ENCODE measurements at regions not wholly inside any gene's neighbourhood (a gene's known extent, or its start where the extent isn't known, plus 50 kb on each side); places are given as distances from the start of the nearest gene placed in this dataset.

DNA sequence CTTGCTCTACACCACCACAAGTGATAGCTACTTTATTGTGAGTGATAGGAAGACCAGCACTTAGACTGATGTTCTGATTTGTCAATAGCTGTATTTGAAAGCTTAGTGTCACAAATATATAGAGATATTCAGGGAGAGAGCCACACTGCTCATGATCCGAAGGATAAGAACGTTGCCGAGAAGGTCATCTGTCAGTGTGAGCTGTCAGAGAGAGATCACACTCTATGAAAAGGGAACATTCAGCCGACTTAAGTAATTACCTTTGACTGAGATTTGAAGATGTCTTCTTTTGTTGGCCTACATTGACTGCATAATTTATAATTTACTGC is 322.6 kb downstream of the TFEC start:
- ChIA-PET POLR2A (ENCODE audit: partially characterized antibody) (no interaction called here), CTCF (ENCODE audit: partially characterized antibody) (interaction anchor here (1.2 to 1.6 kb wide), 2 partner anchors 10 to 143 kb away, joined by 3 to 4 read pairs; no protein-coding TSS in a partner anchor)
- Histone ChIP-seq H3K9me3 (ENCODE audit: control insufficient read depth in 1 of 2, low read length in 2 of 2) (no peaks in the 10 kb centered on the region), H3K27me3 (ENCODE audit: insufficient read depth, low read length) (no peaks in the 10 kb centered on the region), H3K27ac (ENCODE audit: low read depth, low read length) (no peak overlapping the region), H3K4me3 (ENCODE audit: low read length in 2 of 2) (no peak overlapping the region), H3K36me3 (ENCODE audit: insufficient read depth, low read length) (no peaks in the 10 kb centered on the region), H3K4me1 (ENCODE audit: insufficient read depth, low read length) (no peaks in the 10 kb centered on the region)
- no peak for DNase-seq
- no peak overlapping the region for H3K4me3 Mint-ChIP-seq
- no peaks in the 10 kb centered on the region for H3K27me3 Mint-ChIP-seq
- H3K4me1 Mint-ChIP-seq: peaks cover 0 to 1% (median under 1%) of the 10 kb centered on the region in 4 donors
- no peak overlapping the region for H3K27ac Mint-ChIP-seq
- H3K36me3 Mint-ChIP-seq: no peaks in the 10 kb centered on the region
- intact Hi-C loops (cut with micrococcal nuclease): loop anchor here (10.0 kb wide), 1 partner anchor 1683 kb away; no protein-coding TSS in a partner anchor
- H3K9me3 Mint-ChIP-seq: no peaks in the 10 kb centered on the region

DNA sequence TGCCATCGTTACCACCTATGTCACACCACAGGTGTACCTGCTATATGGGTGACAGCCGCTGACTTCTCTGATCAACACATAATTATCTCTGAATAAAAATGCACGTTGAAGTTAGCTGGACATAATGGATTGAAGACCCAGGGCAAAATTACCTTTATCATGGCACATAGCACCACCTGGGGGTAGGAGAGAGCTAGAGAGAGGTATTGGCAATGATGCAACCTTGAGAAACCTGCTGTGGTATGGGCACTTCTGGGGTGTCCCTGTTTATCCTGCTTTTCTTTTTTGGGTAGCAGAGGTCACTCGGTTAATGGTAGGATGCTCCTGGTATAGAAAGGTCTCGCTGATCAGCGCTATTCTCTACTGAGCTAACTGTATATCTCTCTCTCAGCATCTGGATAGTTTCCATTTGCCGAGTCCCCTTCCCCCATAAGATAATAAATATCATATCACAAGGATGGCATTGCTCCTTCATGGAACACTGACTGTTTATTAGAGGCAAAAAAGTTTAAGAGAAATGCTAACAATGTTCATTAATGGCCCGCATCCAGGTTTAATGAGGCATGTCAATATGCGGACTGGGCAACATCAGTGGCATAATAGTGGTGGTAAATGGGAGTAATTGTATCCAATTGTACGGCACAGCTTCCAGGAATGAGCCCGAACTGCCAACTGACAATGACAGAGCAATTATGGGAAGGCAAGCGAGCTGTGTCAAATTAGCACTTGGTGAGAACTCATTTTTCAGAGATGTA is 323.1 kb downstream of the TFEC start:
- H3K4me3 Mint-ChIP-seq: no peak overlapping the region
- no peaks in the 10 kb centered on the region for H3K9me3 ChIP-seq (ENCODE audit: control insufficient read depth in 1 of 2, low read length in 2 of 2)
- H3K27me3 Mint-ChIP-seq: no peaks in the 10 kb centered on the region
- H3K36me3 Mint-ChIP-seq: no peaks in the 10 kb centered on the region
- no peak overlapping the region for H3K27ac Mint-ChIP-seq
- no peaks in the 10 kb centered on the region for H3K27me3 ChIP-seq (ENCODE audit: insufficient read depth, low read length)
- no peak overlapping the region for H3K4me3 ChIP-seq (ENCODE audit: low read length in 2 of 2)
- no peaks in the 10 kb centered on the region for H3K4me1 ChIP-seq (ENCODE audit: insufficient read depth, low read length)
- H3K36me3 ChIP-seq (ENCODE audit: insufficient read depth, low read length): no peaks in the 10 kb centered on the region
- intact Hi-C loops (cut with micrococcal nuclease): loop anchor here (2.0 to 10.0 kb wide), 2 partner anchors 843 to 1683 kb away; no protein-coding TSS in a partner anchor
- H3K27ac ChIP-seq (ENCODE audit: low read depth, low read length): no peak overlapping the region
- peaks cover 0 to 1% (median under 1%) of the 10 kb centered on the region in 4 donors for H3K4me1 Mint-ChIP-seq
- DNase-seq: no peak
- CTCF ChIA-PET (ENCODE audit: partially characterized antibody): interaction anchor here (0.8 to 1.6 kb wide), 3 partner anchors 11 to 842 kb away, joined by 3 to 4 read pairs (median 3); no protein-coding TSS in a partner anchor
- POLR2A ChIA-PET (ENCODE audit: partially characterized antibody): no interaction called here
- no peaks in the 10 kb centered on the region for H3K9me3 Mint-ChIP-seq

DNA sequence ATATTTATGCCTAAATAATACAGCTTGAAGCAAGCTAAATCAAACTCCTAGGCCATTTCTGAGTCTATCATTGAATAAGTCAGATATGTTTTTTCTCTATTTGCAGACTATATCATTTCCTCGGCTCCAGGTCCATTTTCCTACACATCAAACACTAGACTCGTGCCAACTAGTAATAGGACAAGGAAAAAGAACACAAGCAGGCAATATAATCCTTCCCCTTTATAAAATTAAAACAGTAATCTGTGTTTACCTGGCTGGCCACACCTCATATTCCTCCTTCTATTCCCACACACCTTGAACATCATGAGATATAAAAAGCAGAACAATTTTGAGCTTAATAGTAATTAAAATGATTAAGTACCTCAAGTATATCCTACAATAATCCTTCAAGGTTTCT is 325.7 kb downstream of the TFEC start:
- Mint-ChIP-seq H3K4me3 (no peak overlapping the region), H3K9me3 (no peaks in the 10 kb centered on the region), H3K4me1 (peaks cover 0 to 1% (median 0%) of the 10 kb centered on the region in 4 donors), H3K36me3 (no peaks in the 10 kb centered on the region), H3K27me3 (no peaks in the 10 kb centered on the region), H3K27ac (no peak overlapping the region)
- Histone ChIP-seq H3K9me3 (ENCODE audit: control insufficient read depth in 1 of 2, low read length in 2 of 2) (no peaks in the 10 kb centered on the region), H3K27ac (ENCODE audit: low read depth, low read length) (no peak overlapping the region), H3K4me3 (ENCODE audit: low read length in 2 of 2) (no peak overlapping the region), H3K36me3 (ENCODE audit: insufficient read depth, low read length) (no peaks in the 10 kb centered on the region), H3K4me1 (ENCODE audit: insufficient read depth, low read length) (no peaks in the 10 kb centered on the region), H3K27me3 (ENCODE audit: insufficient read depth, low read length) (no peaks in the 10 kb centered on the region)
- ChIA-PET CTCF (ENCODE audit: partially characterized antibody) (interaction anchor here (0.8 kb wide), 1 partner anchor 43 kb away, joined by 3 read pairs; no protein-coding TSS in a partner anchor), POLR2A (ENCODE audit: partially characterized antibody) (no interaction called here)
- intact Hi-C loops (cut with micrococcal nuclease): loop anchor here (10.0 kb wide), 1 partner anchor 1680 kb away; no protein-coding TSS in a partner anchor
- DNase-seq: no peak

DNA sequence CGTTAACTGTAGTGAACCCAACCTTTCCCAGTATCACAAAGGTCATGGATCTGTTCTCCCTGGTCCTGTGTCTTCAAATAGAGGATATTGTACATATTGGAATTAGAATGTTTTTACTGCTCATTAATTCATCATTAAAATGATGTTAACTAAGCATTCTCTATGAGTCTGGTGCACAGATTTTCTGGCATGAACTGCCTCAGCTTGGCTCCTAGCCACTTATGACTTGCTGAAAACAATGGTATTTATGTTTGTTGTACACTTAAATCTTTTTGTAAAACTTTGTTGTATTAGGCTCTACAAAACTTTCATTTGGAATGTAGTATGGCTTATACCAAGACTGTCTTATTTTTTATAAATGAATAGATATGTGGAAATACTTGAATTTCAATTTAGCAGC is 329.4 kb downstream of the TFEC start:
- Mint-ChIP-seq H3K27ac (no peak overlapping the region), H3K36me3 (no peaks in the 10 kb centered on the region), H3K4me1 (peaks cover 0 to 1% (median 0%) of the 10 kb centered on the region in 4 donors), H3K27me3 (peaks cover 0 to 3% of the 10 kb centered on the region in 2 donors), H3K9me3 (no peaks in the 10 kb centered on the region), H3K4me3 (no peak overlapping the region)
- no peak overlapping the region for H3K27ac ChIP-seq (ENCODE audit: low read depth, low read length)
- H3K4me3 ChIP-seq (ENCODE audit: low read length in 2 of 2): no peak overlapping the region
- DNase-seq: no peak
- CTCF ChIA-PET (ENCODE audit: partially characterized antibody): no interaction called here
- H3K27me3 ChIP-seq (ENCODE audit: insufficient read depth, low read length): no peaks in the 10 kb centered on the region
- H3K36me3 ChIP-seq (ENCODE audit: insufficient read depth, low read length): no peaks in the 10 kb centered on the region
- no peaks in the 10 kb centered on the region for H3K9me3 ChIP-seq (ENCODE audit: control insufficient read depth in 1 of 2, low read length in 2 of 2)
- H3K4me1 ChIP-seq (ENCODE audit: insufficient read depth, low read length): no peaks in the 10 kb centered on the region
- intact Hi-C loops (cut with micrococcal nuclease): loop anchor here (10.0 kb wide), 1 partner anchor 1676 kb away; no protein-coding TSS in a partner anchor
- POLR2A ChIA-PET (ENCODE audit: partially characterized antibody): no interaction called here

DNA sequence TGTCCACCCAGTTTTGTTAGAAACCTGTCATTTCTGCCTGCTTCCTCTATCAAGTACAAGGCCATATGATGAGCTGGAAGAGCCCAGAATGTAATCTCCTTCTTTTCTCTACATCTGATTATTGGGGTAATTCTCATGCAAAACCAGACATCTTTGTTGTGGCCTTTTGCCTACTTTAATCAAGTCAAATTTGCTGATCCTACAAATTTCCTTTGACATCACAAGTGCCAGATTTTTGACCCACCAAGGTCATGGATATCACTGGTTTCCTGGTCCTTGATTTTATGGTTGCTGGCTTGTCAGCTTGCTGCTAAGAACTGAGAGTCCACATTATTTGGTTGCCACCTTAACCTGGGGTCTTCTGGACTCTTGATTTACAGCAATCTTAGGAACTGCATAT is 336.1 kb downstream of the TFEC start:
- H3K4me3 ChIP-seq (ENCODE audit: low read length in 2 of 2): no peak overlapping the region
- peaks cover 0 to 2% (median 1%) of the 10 kb centered on the region in 4 donors for H3K4me1 Mint-ChIP-seq
- H3K36me3 ChIP-seq (ENCODE audit: insufficient read depth, low read length): no peaks in the 10 kb centered on the region
- H3K4me1 ChIP-seq (ENCODE audit: insufficient read depth, low read length): no peaks in the 10 kb centered on the region
- H3K27ac ChIP-seq (ENCODE audit: low read depth, low read length): no peak overlapping the region
- no peak for DNase-seq
- H3K27ac Mint-ChIP-seq: no peak overlapping the region
- CTCF ChIA-PET (ENCODE audit: partially characterized antibody): no interaction called here
- H3K4me3 Mint-ChIP-seq: no peak overlapping the region
- H3K9me3 Mint-ChIP-seq: peaks cover 0 to 2% (median 0%) of the 10 kb centered on the region in 8 donors
- POLR2A ChIA-PET (ENCODE audit: partially characterized antibody): no interaction called here
- no peaks in the 10 kb centered on the region for H3K27me3 ChIP-seq (ENCODE audit: insufficient read depth, low read length)
- H3K27me3 Mint-ChIP-seq: peaks cover 4 to 5% of the 10 kb centered on the region in 2 donors
- intact Hi-C loops (cut with micrococcal nuclease): no loop called here
- no peaks in the 10 kb centered on the region for H3K36me3 Mint-ChIP-seq
- no peaks in the 10 kb centered on the region for H3K9me3 ChIP-seq (ENCODE audit: control insufficient read depth in 1 of 2, low read length in 2 of 2)

DNA sequence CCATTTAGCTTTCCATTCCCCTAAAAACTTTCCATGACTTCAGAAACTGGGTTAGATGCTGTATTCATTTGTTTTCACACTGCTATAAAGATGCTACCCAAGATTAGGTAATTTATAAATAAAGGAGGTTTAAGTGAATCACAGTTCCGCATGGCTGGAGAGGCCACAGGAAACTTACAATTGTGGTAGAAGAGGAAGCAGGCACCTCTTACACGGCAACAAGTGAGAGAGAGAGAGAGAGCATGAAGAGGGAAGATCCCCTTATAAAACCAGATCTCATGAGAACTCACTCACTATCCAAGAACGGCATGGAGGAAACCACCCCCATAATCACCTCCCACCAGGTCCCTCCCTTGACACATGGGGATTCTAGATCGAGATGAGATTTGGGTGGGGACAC is 336.8 kb downstream of the TFEC start:
- no peak overlapping the region for H3K4me3 Mint-ChIP-seq
- Histone ChIP-seq H3K27ac (ENCODE audit: low read depth, low read length) (no peak overlapping the region), H3K9me3 (ENCODE audit: control insufficient read depth in 1 of 2, low read length in 2 of 2) (no peaks in the 10 kb centered on the region), H3K27me3 (ENCODE audit: insufficient read depth, low read length) (no peaks in the 10 kb centered on the region), H3K4me1 (ENCODE audit: insufficient read depth, low read length) (no peaks in the 10 kb centered on the region), H3K36me3 (ENCODE audit: insufficient read depth, low read length) (no peaks in the 10 kb centered on the region), H3K4me3 (ENCODE audit: low read length in 2 of 2) (no peak overlapping the region)
- peaks cover 4 to 5% of the 10 kb centered on the region in 2 donors for H3K27me3 Mint-ChIP-seq
- ChIA-PET POLR2A (ENCODE audit: partially characterized antibody) (no interaction called here), CTCF (ENCODE audit: partially characterized antibody) (no interaction called here)
- peaks cover 0 to 2% (median 1%) of the 10 kb centered on the region in 4 donors for H3K4me1 Mint-ChIP-seq
- no peaks in the 10 kb centered on the region for H3K36me3 Mint-ChIP-seq
- H3K9me3 Mint-ChIP-seq: peaks cover 0 to 2% (median 0%) of the 10 kb centered on the region in 8 donors
- H3K27ac Mint-ChIP-seq: peak overlapping the region in 1 of 7 donors; percentile 9
- intact Hi-C loops (cut with micrococcal nuclease): no loop called here
- no peak for DNase-seq

DNA sequence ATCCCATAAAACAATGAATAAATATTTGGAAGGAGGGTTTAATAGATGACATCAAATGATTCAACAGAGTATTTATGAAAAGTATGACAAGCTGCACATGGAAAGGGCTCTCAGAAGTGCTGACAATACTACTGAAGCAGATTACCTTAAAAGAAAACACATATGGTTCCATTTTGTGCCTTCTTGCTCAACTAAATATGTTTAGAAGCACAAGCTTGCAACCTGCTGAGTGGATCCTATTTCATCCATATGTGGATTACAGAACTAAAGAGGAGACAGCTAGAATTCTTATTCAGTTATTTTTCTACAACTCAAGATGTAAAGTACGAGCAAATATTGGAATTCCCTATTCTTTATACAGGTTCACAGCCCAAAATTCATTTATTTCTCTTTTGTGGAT is 340.6 kb downstream of the TFEC start:
- Mint-ChIP-seq H3K9me3 (peaks cover 0 to 2% (median 0%) of the 10 kb centered on the region in 8 donors), H3K4me3 (no peak overlapping the region), H3K27ac (no peak overlapping the region), H3K27me3 (peaks cover 2% of the 10 kb centered on the region in 2 donors), H3K4me1 (peaks cover 0 to 2% (median 1%) of the 10 kb centered on the region in 4 donors), H3K36me3 (no peaks in the 10 kb centered on the region)
- Histone ChIP-seq H3K4me1 (ENCODE audit: insufficient read depth, low read length) (no peaks in the 10 kb centered on the region), H3K4me3 (ENCODE audit: low read length in 2 of 2) (no peak overlapping the region), H3K36me3 (ENCODE audit: insufficient read depth, low read length) (no peaks in the 10 kb centered on the region), H3K27ac (ENCODE audit: low read depth, low read length) (no peak overlapping the region), H3K9me3 (ENCODE audit: control insufficient read depth in 1 of 2, low read length in 2 of 2) (no peaks in the 10 kb centered on the region), H3K27me3 (ENCODE audit: insufficient read depth, low read length) (no peaks in the 10 kb centered on the region)
- no peak for DNase-seq
- intact Hi-C loops (cut with micrococcal nuclease): no loop called here
- CTCF ChIA-PET (ENCODE audit: partially characterized antibody): interaction anchor here (1.9 kb wide), 1 partner anchor 9 kb away, joined by 4 read pairs; no protein-coding TSS in a partner anchor
- POLR2A ChIA-PET (ENCODE audit: partially characterized antibody): no interaction called here

Data from CD4-positive, alpha-beta memory T cell (primary cell).